Caco-2 (cell line): ENCODE measurements at regions not wholly inside any gene's neighbourhood (a gene's known extent, or its start where the extent isn't known, plus 50 kb on each side); places are given as distances from the start of the nearest gene placed in this dataset.

Experiments used
- BruUV-seq: library from RNA; stranded (reverse); fragments of 400-500 nt; replicated peaks from 2 replicates; lab custom pipeline; 2021; lab: Mats Ljungman, UMichigan
- CTCF ChIA-PET: fragments of 300-600 bp; sonication (Branson Sonifier 250); formaldehyde crosslinking; loops from one replicate; lab custom pipeline; 2022; ENCODE audit warnings: antibody characterized with exemption; lab: Charles Lee
- POLR2A ChIA-PET: fragments of 300-600 bp; sonication (Branson Sonifier 250); formaldehyde crosslinking; loops from one replicate; lab custom pipeline; 2022; ENCODE audit warnings: antibody characterized with exemption; lab: Charles Lee
- DNase-seq, 2 experiments: peaks; one replicate each; pipeline versions ENCODE4 v3.0.0 to v3.0.0-alpha.2; 2020 to 2022
- H3K27me3 ChIP-seq: replicated peaks from 2 replicates; pipeline ENCODE4 v1.6.0; 2011; ENCODE audit warnings: low read length; ENCODE audit not compliant: control insufficient read depth, insufficient read depth
- H3K36me3 ChIP-seq: 2 replicates; pipeline ENCODE4 v1.5.1; 2011; ENCODE audit warnings: low read length; ENCODE audit not compliant: control insufficient read depth, insufficient read depth
- H3K4me1 ChIP-seq: fragments of 250-450 bp; sonication (Bioruptor Pico); 2 replicates; pipeline ENCODE4 v1.5.1; 2020; ENCODE audit warnings: mild to moderate bottlenecking
- H3K4me3 ChIP-seq: 2 replicates; pipeline ENCODE4 v1.5.1; 2011; ENCODE audit warnings: low read depth, mild to moderate bottlenecking, control low read depth, low read length
- H3K9me3 ChIP-seq: fragments of 250-450 bp; sonication (Bioruptor Pico); 2 replicates; pipeline ENCODE4 v1.5.1; 2020; ENCODE audit warnings: mild to moderate bottlenecking, moderate library complexity
- H3K27ac Mint-ChIP-seq: one replicate; pipeline ENCODE4 v1.8.0; 2022; ENCODE audit warnings: mixed read lengths; ENCODE audit not compliant: unreplicated experiment
- H3K27me3 Mint-ChIP-seq: one replicate; pipeline ENCODE4 v1.8.0; 2022; ENCODE audit warnings: mixed read lengths; ENCODE audit not compliant: insufficient read depth, unreplicated experiment
- H3K36me3 Mint-ChIP-seq: one replicate; pipeline ENCODE4 v1.8.0; 2022; ENCODE audit warnings: mild to moderate bottlenecking, mixed read lengths; ENCODE audit not compliant: insufficient read depth, unreplicated experiment
- H3K4me1 Mint-ChIP-seq: one replicate; pipeline ENCODE4 v1.8.0; 2022; ENCODE audit warnings: low read depth, mixed read lengths; ENCODE audit not compliant: unreplicated experiment
- H3K4me3 Mint-ChIP-seq: one replicate; pipeline ENCODE4 v1.8.0; 2022; ENCODE audit warnings: mild to moderate bottlenecking, moderate library complexity, mixed read lengths; ENCODE audit not compliant: unreplicated experiment
- H3K9me3 Mint-ChIP-seq: one replicate; pipeline ENCODE4 v1.8.0; 2022; ENCODE audit warnings: mixed read lengths; ENCODE audit not compliant: unreplicated experiment
- intact Hi-C: fragments of 100-400 bp; cut with micrococcal nuclease; formaldehyde crosslinking; loops from one replicate; pipeline ENCODE4 v1.10.0; 2022; ENCODE audit not compliant: unreplicated experiment
- TF ChIP-seq, protein P1 (sequence below), 2 experiments: fragments of 200-600 bp in 1 of 2; IDR thresholded peaks; 1 replicate in 1 of 2; 2 replicates in 1 of 2; pipeline versions ENCODE4 v1.5.1 to v1.8.0; 2011 to 2022; ENCODE audit warnings: antibody characterized with exemption in 1 of 2, control low read depth in 1 of 2, inconsistent platforms in 1 of 2, low read depth in 1 of 2, low read length in 1 of 2, mild to moderate bottlenecking in 1 of 2, moderate library complexity in 1 of 2; ENCODE audit not compliant: insufficient read depth in 1 of 2, severe bottlenecking in 1 of 2, unreplicated experiment in 1 of 2

DNA sequence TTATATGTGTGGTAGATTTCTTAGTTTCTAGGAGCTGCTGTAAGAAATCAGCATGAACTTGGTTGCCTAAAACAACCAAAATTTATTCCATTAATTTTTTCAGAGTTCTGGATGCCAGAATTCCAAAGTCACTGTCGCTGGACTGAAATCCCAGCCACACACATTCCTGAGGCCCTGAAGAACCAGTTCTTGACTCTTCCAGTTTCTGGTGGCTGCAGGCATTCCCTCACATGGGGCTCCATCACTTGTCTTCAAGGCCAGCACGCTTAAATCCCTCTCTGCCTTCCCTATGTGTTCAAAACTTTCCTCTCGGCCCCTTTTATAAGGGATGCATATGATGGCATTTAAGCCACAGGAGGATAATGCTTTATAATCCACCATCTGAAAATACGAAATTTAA is 1237.5 kb upstream of the CDH9 start:
- no peaks in the 10 kb centered on the region for H3K9me3 Mint-ChIP-seq
- peak in 1 of 2 experiments; percentile 41 for DNase-seq
- Histone ChIP-seq H3K9me3 (no peaks in the 10 kb centered on the region), H3K4me1 (0 out of 2 replicates have a peak, but pooled peaks cover 2% of the 10 kb centered on the region), H3K4me3 (no peak overlapping the region), H3K27me3 (no peaks in the 10 kb centered on the region), H3K36me3 (no peaks in the 10 kb centered on the region)
- ChIA-PET CTCF (no interaction called here), POLR2A (no interaction called here)
- no peaks in the 10 kb centered on the region for H3K4me1 Mint-ChIP-seq
- H3K27me3 Mint-ChIP-seq, result no peaks in the 10 kb centered on the region
- intact Hi-C loops, result no loop called here
- no TSS peak for BruUV-seq
- TF ChIP-seq, protein P1, sequence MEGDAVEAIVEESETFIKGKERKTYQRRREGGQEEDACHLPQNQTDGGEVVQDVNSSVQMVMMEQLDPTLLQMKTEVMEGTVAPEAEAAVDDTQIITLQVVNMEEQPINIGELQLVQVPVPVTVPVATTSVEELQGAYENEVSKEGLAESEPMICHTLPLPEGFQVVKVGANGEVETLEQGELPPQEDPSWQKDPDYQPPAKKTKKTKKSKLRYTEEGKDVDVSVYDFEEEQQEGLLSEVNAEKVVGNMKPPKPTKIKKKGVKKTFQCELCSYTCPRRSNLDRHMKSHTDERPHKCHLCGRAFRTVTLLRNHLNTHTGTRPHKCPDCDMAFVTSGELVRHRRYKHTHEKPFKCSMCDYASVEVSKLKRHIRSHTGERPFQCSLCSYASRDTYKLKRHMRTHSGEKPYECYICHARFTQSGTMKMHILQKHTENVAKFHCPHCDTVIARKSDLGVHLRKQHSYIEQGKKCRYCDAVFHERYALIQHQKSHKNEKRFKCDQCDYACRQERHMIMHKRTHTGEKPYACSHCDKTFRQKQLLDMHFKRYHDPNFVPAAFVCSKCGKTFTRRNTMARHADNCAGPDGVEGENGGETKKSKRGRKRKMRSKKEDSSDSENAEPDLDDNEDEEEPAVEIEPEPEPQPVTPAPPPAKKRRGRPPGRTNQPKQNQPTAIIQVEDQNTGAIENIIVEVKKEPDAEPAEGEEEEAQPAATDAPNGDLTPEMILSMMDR (IDR thresholded peaks at IDR 0.05; ENCODE audit: insufficient read depth in 1 of 2, low read depth in 1 of 2, low read length in 1 of 2, severe bottlenecking in 1 of 2, unreplicated experiment in 1 of 2), result no peak
- H3K36me3 Mint-ChIP-seq, result no peaks in the 10 kb centered on the region
- H3K4me3 Mint-ChIP-seq, result no peak overlapping the region
- no peak overlapping the region for H3K27ac Mint-ChIP-seq

DNA sequence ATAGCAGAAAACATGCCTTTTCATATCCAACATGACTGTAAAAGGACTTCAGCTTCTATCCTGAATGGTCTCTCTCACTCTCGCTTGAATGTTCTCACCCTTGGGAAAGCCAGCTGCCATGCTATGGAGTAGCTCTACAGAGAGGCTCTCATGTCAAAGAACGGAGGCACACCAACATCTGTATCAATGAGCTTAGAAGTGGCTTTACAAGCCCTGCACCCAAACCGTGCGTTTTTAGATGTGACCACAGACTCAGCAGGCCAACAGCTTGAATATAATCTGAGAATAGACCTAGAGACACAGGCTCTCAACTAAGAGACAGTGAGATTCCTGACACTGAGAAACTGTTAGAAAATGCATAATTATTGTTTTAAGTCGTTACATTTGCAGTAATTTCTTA is 1231.6 kb upstream of the CDH9 start:
- POLR2A ChIA-PET, result no interaction called here
- CTCF ChIA-PET, result no interaction called here
- Mint-ChIP-seq H3K9me3 (no peaks in the 10 kb centered on the region), H3K4me3 (no peak overlapping the region), H3K4me1 (no peaks in the 10 kb centered on the region), H3K27ac (no peak overlapping the region), H3K27me3 (no peaks in the 10 kb centered on the region), H3K36me3 (no peaks in the 10 kb centered on the region)
- H3K9me3 ChIP-seq, result no peaks in the 10 kb centered on the region
- H3K4me3 ChIP-seq, result no peak overlapping the region
- TF ChIP-seq, protein P1 (IDR thresholded peaks at IDR 0.05; ENCODE audit: insufficient read depth in 1 of 2, low read depth in 1 of 2, low read length in 1 of 2, severe bottlenecking in 1 of 2, unreplicated experiment in 1 of 2), result no peak
- BruUV-seq, result no TSS peak
- no peaks in the 10 kb centered on the region for H3K4me1 ChIP-seq
- no peak for DNase-seq
- no peaks in the 10 kb centered on the region for H3K27me3 ChIP-seq
- intact Hi-C loops, result no loop called here
- H3K36me3 ChIP-seq, result no peaks in the 10 kb centered on the region

DNA sequence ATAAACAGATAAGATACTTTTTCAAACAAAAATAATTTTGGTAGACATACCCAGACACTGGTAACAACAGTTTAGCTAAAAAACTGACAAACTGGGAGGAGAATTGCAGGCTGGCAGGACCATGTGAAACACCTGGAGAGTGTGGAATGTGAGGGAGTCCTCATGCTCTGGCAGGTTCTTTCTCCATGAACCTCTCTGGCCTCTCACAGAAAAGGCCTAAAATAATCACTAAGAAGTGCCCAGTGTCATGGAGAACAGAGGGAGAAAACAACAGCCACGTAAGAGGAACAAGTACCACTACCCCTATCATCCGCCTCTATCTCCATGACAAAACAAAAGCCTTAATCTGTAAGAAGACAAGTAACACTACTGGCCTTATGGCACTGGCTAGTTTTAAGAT is 1227.5 kb upstream of the CDH9 start:
- Mint-ChIP-seq H3K4me3 (no peak overlapping the region), H3K27ac (no peak overlapping the region)

More for the DNA sequence above, 1227.5 kb upstream of the CDH9 start:
- CTCF ChIA-PET, result no interaction called here
- Histone ChIP-seq H3K4me1 (no peaks in the 10 kb centered on the region), H3K4me3 (no peak overlapping the region), H3K36me3 (no peaks in the 10 kb centered on the region), H3K9me3 (no peaks in the 10 kb centered on the region), H3K27me3 (no peaks in the 10 kb centered on the region)
- no peaks in the 10 kb centered on the region for H3K4me1 Mint-ChIP-seq
- intact Hi-C loops, result no loop called here
- TF ChIP-seq, protein P1 (IDR thresholded peaks at IDR 0.05; ENCODE audit: insufficient read depth in 1 of 2, low read depth in 1 of 2, low read length in 1 of 2, severe bottlenecking in 1 of 2, unreplicated experiment in 1 of 2), result no peak
- no peaks in the 10 kb centered on the region for H3K36me3 Mint-ChIP-seq
- H3K9me3 Mint-ChIP-seq, result no peaks in the 10 kb centered on the region
- no peak for DNase-seq
- no TSS peak for BruUV-seq
- POLR2A ChIA-PET, result no interaction called here
- no peaks in the 10 kb centered on the region for H3K27me3 Mint-ChIP-seq
